NCI-H82 treated with DMSO at 0.1 percent for 48 hours (cell line): ENCODE measurements at regions not wholly inside any gene's neighbourhood (a gene's known extent, or its start where the extent isn't known, plus 50 kb on each side); places are given as distances from the start of the nearest gene placed in this dataset.
"Not testable (repeated sequence)": the region's sequence is repeated elsewhere in the genome, so short reads cannot be mapped to it uniquely, and the experiment has no call there.

Experiments
- DNase-seq: peaks from one replicate; lab custom pipeline; 2025; ENCODE audit not compliant: unreplicated experiment; lab: John Stamatoyannopoulos, UW

DNA sequence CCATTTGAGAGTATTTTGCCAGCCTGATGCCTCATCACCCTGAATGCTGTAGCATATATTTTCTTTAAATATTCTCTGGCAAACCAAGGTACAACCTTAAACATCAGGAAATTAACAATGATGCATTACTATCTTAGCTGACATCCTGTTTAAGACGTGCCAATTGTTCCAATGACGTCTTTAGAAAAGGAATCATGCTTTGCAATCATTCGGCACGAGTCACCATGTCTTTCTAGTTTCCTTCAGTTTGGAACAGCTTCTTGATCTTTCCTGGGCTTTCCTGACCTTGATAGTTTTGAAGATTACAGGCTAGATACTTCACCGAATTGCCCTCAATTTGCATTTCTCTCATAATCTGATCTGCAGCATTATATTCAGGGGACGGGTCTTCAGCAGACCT, 88.2 kb upstream of the GLI2 start:
- no peak for DNase-seq

DNA sequence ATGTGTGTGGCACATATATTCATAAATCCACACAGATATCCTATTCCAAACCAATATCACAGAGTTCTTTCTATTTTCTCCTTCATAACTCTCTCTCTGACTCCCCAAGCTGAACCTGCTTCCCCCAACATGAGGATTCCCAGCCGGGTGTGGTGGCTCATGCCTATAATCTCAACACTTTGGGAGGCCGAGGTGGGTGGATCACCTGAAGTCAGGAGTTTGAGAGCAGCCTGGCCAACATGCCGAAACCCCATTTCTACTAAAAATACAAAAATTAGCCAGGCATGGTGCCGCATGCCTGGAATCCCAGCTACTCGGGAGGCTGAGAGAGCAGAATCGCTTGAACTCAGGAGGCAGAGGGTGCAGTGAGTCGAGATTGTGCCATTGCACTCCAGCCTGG, 86.3 kb upstream of the GLI2 start:
- DNase-seq = not testable (repeated sequence)

DNA sequence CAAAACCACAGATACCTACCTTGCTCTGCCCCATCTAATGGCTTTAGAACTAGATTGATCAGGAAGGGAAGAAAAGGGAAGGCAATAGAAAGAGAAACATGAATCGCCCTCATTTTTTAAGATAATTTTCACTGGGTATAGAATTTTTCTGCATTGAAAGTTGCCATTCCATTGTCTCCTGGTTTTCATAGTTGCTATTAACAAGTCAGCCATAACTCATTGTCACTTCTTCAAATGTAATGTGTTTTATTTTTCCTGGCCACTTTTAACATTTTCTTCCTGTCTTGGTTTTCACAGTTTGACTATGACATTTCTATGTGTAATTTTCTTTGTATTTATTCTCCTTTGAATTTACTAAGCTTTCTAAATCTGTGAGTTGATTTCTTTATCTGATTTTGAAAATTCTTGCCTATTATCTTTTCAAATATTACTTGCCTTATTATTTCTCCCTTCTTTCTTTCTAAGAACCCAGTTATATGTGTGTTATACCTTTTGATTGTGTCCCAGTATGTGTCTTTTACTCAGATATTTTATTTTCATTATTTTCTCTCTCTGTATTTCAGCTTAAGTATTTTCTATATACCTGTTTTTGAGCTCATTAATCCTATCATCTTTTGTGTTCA, 85.5 kb upstream of the GLI2 start:
- no peak for DNase-seq

DNA sequence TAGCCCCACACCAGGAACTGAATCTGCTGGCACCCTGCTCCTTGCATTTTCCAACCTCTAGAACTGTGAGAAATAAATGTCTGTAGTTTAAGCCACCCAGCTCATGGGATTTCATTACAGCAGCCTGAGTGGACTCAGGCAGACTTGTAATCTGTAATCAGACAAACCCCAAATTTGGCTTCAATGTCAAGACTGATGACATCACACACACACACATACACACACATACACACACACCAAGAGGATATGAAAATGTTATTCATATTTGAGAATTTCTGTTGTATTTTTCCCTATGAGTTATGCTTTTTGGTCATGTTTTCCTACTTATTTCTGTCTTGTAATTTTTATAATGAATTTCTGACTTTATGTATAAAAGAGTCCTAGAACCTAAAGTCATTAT, 83.8 kb upstream of the GLI2 start:
- no peak for DNase-seq

DNA sequence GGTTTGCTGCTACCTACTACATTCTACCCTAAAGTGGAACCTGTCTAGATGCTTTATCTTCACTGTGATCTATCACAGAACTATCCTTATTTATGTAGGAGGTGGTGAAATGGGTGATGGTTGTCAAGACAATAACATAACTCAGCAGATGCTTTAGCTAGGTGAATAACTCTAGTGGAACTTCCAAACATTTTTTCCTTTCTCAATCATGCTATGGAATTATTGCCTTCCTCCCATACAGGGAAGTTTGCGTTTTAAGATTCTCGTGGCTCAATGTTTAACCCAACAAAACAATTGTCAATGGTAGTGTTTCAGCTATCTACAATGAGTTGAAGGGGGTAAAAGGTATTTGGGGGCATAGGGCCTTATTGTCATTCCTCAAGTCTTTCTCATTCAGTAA, 82.6 kb upstream of the GLI2 start:
- no peak for DNase-seq

DNA sequence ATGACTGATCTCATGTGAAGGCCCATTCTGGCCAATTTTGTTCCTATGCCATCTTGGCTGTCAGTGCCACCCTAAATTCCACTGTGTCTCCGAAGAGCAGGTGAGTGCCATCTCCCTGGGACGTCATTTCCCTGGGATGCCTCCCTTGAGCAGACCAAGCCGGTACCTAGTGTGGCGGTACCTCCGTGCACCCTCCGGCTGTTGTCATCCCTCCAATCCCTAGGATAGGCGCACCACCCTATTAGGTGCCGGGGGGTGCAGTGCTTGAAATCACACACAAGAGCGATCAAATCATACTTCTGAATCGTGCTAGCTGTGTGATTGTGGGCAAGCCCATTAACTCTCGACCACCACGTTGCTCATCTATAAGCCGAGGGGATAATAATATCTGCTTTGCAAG, 81.8 kb upstream of the GLI2 start:
- DNase-seq = no peak

DNA sequence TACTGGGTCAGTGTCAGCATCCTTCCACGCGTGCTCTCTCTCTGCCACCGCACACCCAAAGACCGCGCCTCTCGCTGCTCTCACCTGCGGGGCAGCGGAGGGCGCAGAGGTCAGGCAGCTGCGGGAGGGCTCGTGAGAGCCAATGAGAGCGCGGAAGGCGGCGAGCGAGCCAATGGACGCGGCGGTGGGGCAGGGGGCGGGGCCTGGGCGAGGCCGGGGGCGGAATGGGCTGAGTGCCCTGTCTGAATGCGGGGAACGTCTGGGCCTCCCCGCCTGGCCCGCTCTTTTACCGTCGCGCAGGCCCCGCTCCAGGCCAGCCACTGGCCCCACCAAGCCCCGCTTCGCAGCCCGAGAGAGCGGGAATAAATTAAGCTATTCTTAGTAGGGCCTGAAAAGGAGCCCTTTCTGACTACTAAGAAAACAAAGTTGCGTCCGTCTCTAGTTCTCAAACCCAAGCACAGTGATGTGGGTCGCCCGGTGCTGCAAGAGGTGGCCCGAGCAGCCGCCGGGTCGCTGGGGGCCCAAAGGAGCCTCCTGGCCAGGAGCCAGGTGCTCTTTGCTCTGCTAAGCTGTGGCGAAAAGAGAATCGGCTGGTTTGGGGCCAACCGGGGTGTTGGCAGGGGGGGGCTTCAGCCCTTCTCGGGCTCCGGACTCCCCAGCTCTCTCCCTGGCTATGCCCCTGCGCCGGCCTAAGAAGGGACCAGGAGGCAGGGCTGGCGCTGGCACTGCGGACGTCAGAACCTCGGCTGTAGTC, 81.1 kb upstream of the GLI2 start:
- DNase-seq = no peak

DNA sequence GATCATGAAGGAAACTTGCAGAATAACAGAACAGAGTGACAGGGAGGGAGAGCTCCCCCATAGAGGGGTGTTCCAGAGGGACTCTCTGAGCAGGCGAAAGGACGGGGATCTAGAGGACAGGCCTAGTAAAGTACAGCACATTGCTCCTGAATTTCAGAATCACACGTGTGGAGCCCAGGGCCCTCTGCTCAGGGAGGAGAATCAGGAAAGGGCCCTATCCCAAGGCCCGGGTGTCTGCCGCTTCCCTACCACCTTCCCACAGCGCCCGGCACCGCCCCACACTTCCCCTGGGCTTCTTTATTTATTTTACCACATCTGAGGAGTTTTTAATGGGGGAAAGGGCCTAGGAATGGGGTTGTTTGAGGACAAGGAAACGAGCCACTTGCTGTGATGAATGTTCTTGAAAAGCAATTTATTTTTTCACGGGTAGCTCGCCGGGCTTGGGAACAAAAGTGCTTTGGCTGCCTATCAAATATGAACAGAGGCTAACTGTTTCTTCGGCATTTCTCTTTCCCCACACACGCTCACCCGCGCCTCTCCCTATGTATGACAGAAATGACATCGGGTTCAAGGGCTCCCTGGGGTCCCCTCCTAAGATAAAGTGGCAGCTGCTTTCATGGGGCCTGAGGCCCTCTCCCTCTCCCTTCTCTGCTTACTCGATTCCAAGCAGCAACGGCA, 79.3 kb upstream of the GLI2 start:
- no peak for DNase-seq

DNA sequence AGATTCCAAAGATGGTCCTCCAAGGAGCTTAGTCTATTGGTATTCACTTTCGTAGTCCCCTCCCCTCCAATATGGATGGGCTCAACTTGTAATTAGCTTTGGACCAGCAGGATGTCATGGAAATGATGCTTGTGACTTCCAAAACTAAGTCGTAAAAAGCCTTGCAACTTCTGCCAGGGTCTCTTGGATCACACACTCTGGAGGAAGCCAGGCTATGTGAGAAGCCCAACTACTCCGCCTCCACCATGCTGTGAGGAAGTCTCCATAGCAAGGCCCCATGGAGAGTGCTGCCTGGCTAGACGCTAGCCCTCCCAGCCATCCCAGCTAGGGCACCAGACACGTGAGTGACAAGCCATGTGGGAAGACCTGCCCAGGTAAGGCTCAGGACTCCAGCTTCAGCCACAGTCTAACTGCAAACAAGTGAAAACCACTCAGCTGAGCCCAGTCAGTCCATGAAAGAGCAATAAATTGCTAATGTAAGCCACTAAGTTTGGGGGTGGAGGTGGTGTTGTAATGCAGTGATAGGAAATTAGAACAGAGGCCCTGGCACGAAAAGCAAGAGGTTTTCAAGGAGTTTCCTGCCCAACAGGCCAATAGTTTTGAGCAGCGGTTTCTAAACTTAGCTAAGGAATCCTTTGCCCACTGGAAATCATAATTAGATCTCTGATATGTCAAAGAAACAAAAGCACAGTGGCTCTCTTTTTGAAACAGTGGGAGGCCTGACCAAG, 77.5 kb upstream of the GLI2 start:
- DNase-seq = no peak

DNA sequence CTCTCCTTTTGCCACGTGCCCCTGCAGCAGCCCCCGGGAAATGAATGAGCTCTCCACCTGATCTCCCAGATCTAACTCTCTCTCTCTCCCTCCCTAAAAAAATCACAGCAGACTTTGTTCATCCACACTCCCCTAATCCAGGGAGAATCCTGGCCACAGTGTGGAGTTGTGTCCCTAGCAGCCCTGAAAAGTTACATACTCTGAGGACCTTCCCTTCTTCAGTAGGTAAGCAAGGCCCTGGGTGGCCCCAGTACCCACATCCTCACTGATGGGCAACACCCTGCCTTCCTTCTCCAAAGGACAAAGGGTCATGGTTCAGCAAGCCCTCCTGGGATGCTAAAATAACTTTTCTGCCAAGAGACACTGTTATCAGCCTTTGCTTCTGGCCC, 76.9 kb upstream of the GLI2 start:
- no peak for DNase-seq

DNA sequence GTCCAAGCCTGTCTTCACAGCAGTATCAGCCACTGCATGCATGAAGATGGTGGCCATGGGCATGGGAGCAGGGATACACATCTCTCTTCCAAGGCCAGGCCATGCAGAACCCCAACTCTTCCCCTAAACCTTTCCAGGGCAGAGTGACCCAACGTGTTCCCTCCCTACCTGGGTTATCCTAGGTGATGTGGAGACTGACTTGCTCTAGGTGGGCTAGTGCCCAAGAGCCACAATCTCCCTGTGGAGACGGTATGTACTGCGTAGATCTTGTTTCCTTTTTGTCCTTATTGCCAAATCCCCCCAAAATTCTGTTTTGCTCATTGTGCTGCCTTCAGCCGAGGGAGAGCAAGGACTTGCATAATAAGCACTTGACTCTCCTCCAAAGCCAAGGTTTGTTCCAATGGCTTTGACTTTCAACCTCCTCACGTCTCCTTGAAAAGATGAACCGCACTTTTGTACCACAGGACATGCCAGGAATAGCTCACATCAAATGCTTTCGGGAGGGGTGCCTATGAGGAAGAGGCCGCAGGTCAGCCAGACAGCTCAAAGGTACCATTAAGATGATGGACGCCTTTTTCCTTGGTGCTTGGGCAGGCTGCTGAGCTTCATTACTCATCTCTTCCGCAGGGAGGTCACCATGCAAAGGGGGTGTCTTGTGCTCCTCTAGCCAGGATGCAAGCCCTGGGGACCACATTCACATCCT, 76.2 kb upstream of the GLI2 start:
- no peak for DNase-seq

DNA sequence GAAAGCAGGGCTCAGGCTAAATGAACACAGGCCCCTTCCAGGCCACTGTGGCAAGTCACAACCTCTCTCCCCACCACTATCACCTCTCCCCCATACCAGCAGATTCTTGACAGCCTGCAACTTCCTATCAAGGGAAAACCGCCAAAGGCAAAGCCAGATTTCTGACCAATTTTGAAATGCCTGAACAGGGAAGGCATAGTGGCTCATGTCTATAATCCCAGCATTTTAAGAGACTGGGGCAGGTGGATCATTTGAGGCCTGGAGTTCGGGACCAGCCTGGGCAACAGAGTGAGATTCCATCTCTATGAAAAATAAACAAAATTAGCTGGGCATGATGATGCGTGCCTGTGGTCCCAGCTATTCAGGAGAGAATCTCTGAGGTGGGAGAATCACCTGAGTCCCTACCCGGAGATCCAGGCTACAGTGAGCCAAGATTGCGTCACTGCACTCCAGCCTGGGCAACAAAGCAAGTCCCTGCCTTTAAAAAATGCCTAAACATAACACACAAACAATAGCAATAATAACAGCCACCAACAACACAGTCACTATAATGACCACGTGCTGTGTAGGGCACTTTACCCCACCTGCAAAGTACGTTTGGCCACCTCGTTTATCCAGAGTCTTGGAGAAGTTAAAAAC, 75.5 kb upstream of the GLI2 start:
- DNase-seq = no peak

DNA sequence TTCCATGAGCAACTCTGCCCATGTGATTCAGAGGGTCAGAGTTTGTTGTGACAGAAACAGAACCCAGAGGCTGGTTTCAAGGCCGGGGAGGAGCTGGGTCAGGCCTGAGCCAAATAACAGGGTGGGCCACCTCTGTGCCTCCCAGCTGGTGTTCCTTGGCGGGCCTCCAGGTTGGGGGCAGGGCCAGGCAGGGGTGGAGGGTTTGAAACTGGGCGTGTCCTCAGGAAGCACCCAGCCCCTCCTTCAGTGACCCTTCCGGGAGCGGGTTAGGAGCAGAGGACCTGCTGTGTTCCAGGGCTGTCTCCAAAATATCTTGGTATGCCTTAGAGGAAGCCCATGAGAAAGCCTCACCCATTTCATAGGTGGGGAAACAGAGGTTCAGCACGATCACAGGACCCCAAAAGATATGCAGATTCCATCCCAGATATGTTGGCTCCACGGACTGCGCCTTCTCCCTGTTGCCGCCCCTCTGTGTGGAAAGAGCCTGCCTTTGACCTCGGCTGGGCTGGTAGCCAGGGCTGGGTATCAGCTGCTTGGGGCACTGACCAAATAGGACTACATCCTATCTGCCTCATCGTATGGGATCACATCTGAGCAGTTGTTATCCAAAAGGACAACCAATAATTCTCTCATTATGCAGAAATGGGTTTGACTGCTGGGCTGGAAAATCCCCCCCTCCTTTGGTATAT, 74.8 kb upstream of the GLI2 start:
- no peak for DNase-seq

DNA sequence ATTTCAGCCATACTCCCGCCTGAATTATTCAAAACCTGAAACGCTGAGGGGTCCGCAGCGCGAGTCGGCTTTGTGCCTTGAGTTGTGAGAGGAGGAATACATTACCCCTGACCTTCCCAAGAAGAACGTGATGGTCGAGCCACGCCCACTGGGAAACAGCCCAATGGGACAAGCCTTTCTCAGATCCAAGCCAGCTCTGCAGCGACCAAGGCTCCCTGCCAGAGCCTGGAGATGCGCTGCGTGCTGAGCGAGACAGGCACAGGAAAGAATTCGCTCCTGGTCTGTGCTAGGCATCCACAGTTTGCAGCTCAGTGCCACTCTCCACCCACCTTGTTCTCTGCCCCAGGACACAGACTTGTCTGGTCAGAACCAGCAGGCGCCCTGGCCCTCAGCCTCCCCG, 74.1 kb upstream of the GLI2 start:
- peak; percentile 15 for DNase-seq

DNA sequence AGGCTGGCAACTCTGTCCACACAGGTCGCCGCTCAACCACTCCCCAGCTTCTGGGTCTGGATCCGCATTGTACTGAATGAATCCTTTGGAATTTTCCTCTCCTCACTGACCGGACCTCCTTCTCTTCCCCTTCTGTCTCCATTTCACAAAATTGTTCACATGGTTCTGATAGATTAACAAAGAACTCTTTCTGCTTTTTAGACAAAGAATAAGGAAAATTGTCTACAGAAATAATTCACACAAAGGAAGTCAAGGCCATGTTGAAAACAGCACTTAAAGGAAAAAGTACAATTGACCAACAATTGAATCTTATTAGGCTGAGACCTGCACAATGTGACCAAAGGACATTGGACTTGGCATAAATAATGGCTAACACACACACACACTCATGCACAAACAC, 73.6 kb upstream of the GLI2 start:
- DNase-seq = no peak

DNA sequence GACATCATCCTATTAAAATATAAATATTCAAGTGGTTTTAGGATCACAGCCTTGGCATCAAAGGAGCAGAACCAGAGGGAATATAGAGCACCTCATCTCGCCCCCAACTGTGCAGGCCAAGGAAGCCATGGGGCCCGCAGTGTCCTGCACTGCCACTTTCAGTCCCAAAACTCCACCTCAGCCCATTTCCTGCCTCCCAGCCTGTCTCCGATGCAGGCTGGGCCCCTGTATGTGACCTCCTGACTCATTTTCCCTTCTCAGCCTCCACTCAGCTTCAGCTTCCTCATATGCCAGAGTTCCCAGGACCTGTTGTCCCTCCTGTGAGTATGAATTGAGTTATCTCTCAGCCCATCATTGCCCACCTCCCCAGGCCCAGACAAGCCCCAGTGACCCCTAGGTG, 72.9 kb upstream of the GLI2 start:
- no peak for DNase-seq

DNA sequence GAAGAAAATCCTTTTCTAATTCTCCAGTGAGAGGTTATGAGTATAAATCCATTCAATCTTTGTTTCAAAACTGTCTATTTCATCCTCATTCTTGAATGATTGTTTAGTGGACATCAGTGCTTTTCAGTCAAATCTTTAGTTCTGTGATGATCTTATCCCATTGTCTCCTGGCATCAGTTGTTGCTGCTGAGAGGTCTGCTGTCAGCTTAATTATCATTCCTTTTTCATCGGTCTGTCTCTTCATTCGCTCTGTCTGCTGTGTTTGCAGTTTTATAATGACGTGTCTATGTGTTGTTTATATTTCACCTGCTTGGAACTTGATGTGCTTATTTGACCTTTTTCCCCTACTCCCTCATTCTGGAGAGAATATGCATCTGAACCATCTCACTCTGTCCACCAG, 69.2 kb upstream of the GLI2 start:
- no peak for DNase-seq

DNA sequence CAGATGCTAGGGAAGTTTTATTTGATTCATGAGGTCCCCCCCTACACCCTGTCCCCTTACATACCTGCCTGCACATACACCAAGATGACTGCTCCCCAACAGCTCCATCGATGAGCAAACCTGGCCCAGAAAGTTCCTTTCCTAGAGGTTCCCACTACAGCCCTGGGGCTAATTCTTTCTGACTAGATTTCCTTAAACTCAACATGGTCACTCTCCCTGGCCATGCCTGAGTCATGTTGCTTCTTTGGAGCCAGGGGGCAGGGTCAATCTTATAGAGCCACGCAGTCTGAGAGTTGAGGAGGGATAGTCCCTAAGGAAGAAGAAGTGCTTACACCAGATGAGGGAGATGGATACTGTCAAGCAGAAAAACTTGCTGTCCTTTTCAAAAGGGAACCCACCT, 67.7 kb upstream of the GLI2 start:
- DNase-seq = no peak

DNA sequence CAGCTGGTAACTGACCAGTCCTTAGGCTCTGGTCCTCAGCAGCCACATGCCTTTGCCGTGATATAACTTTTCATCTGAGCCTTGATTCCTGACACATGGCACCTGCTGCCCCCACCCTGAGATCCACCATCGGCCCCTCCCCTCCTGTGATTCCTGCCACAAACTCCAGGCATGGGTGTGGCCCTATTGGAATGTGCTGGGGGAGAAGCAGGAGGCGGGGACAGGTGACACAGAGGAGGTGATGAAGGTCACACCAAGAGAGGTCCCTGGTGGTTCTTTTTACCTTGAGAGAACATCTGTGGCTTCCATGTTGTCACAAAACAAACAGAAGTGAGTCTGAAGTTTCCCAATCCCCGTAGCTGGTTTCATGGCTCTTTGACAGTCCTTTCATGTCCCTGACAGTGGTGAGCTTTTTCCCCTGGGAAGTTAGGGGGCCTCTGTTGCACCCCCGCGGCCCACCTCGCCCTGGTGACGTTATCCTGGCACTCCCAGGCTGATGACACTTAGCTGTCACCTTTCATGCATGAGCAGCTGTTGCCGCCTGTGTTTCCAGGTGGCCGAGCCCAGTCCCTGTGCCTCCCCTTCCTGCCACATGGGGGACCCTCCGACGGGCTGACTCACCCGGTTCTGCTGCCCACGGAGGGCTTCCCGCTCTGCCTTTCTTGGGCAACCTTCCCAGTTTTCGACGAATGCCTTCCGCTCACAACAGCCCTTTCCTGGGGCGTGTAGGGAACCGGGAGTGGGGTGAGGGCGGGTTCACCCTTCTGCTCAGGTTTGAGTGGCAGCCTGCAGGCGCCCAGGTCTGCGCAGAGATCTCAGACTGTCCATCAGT, 66.3 kb upstream of the GLI2 start:
- DNase-seq = peak; percentile 2
